ENCODE measurements at regions not wholly inside any gene's neighbourhood (a gene's known extent, or its start where the extent isn't known, plus 50 kb on each side); places are given as distances from the start of the nearest gene placed in this dataset.

DNA sequence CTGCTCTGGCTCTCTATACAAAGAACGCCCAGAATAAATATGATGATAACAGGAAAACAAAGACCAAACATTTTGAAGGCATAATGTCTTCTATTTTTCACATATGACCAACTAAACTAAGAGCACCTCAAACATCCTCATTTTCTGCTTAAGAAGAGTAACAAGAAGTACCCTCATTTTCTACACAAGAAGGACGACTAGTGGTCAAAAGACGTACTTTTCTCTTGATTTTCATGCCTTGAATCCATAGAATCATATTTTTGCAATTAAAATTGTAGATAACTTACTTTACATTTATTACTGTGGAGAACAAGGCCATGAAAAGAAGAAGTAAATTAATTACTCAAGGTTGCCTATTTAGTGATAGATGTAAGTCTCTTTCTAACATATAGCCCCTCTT is 358.6 kb downstream of the DUSP6 start:
- no peaks in the 10 kb centered on the region for H3K9me3 ChIP-seq (ENCODE audit: low read length)
- no peaks in the 10 kb centered on the region for H3K36me3 ChIP-seq (ENCODE audit: insufficient read depth, low read length)
- H3K4me2 ChIP-seq (ENCODE audit: low read length) = no peak overlapping the region
- ChIA-PET CTCF (ENCODE audit: unreplicated experiment) (no interaction called here), POLR2A (interaction anchor here (0.6 kb wide), 1 partner anchor 563 kb away, joined by 4 read pairs; no protein-coding TSS in a partner anchor)
- intact Hi-C loops (cut with micrococcal nuclease; ENCODE audit: unreplicated experiment) = no loop called here
- H3K79me2 ChIP-seq (ENCODE audit: insufficient read depth, low read depth, low read length) = no peaks in the 10 kb centered on the region
- TF ChIP-seq EZH2phosphoT487 (IDR thresholded peaks at IDR 0.05; ENCODE audit: borderline replicate concordance, low read depth, low read length) = no peak
- TF ChIP-seq, protein P1, sequence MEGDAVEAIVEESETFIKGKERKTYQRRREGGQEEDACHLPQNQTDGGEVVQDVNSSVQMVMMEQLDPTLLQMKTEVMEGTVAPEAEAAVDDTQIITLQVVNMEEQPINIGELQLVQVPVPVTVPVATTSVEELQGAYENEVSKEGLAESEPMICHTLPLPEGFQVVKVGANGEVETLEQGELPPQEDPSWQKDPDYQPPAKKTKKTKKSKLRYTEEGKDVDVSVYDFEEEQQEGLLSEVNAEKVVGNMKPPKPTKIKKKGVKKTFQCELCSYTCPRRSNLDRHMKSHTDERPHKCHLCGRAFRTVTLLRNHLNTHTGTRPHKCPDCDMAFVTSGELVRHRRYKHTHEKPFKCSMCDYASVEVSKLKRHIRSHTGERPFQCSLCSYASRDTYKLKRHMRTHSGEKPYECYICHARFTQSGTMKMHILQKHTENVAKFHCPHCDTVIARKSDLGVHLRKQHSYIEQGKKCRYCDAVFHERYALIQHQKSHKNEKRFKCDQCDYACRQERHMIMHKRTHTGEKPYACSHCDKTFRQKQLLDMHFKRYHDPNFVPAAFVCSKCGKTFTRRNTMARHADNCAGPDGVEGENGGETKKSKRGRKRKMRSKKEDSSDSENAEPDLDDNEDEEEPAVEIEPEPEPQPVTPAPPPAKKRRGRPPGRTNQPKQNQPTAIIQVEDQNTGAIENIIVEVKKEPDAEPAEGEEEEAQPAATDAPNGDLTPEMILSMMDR (conservative IDR thresholded peaks at IDR 0.05; ENCODE audit: low read length) = peak; percentile 73
- H2AFZ ChIP-seq (ENCODE audit: low read length) = no peak overlapping the region
- H4K20me1 ChIP-seq (ENCODE audit: insufficient read depth, low read length) = no peaks in the 10 kb centered on the region
- no peaks in the 10 kb centered on the region for H3K9me2 ChIP-seq (ENCODE audit: insufficient read depth, low read length)
- H3K4me3 ChIP-seq (ENCODE audit: low read depth, low read length, poor library complexity, severe bottlenecking) = no peak overlapping the region
- no peak overlapping the region for H3K27ac ChIP-seq (ENCODE audit: low read depth, low read length, poor library complexity, severe bottlenecking)
- H3K4me1 ChIP-seq (ENCODE audit: insufficient read depth, low read length, poor library complexity, severe bottlenecking) = no peaks in the 10 kb centered on the region
- peak; percentile 12 for DNase-seq (ENCODE audit: low spot score)
- no TSS peak for BruUV-seq (replicated peaks)

DNA sequence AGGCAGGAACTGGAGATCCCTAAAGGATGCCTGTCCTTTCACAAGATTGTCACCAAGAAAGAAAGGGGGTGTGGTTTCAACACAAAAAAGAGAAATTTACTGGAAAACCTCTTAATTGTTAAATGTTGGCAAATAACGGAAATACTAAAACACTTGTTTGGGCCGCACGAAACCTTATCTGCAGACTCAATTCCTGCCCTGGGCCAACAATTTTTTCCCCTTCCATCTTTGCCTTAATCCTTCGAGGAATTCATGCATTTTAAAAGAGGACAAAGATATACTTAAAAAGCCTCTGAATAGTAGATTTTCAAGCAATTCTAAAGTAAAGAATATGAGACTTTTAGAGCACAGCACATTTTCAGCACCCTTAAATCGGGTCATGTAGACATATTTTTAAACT is 366.2 kb downstream of the DUSP6 start:
- no peaks in the 10 kb centered on the region for H3K9me2 ChIP-seq (ENCODE audit: insufficient read depth, low read length)
- TF ChIP-seq EZH2phosphoT487 (IDR thresholded peaks at IDR 0.05; ENCODE audit: borderline replicate concordance, low read depth, low read length) = no peak
- TF ChIP-seq, protein P1 (conservative IDR thresholded peaks at IDR 0.05; ENCODE audit: low read length) = no peak
- H3K4me2 ChIP-seq (ENCODE audit: low read length) = no peak overlapping the region

DNA sequence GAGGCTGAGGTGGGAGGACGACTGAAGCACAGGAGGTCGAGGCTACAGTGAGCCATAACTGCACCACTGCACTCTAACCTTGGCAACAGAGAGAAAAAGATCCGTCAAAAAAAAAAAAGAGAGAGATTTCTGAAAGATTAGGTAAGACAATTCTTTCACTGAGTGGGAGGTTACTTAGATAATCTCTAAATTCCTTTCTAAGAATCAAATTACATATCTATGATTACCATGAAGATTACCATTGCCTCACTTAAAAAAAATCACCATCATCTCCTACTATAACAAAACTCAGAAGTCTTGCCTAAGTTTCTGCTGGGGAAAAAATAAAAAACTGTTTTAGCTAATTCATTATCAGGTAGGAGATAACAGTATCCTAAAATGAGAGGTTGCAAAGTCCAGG is 366.7 kb downstream of the DUSP6 start:
- no peak overlapping the region for H3K4me2 ChIP-seq (ENCODE audit: low read length)
- H3K4me3 ChIP-seq (ENCODE audit: low read depth, low read length, poor library complexity, severe bottlenecking) = no peak overlapping the region
- H4K20me1 ChIP-seq (ENCODE audit: insufficient read depth, low read length) = no peaks in the 10 kb centered on the region
- intact Hi-C loops (cut with micrococcal nuclease; ENCODE audit: unreplicated experiment) = no loop called here
- no peak overlapping the region for H2AFZ ChIP-seq (ENCODE audit: low read length)
- no TSS peak for BruUV-seq (replicated peaks)
- DNase-seq (ENCODE audit: low spot score) = no peak
- H3K9me3 ChIP-seq (ENCODE audit: low read length) = no peaks in the 10 kb centered on the region
- CTCF ChIA-PET (ENCODE audit: unreplicated experiment) = no interaction called here
- TF ChIP-seq, protein P1 (conservative IDR thresholded peaks at IDR 0.05; ENCODE audit: low read length) = no peak
- TF ChIP-seq EZH2phosphoT487 (IDR thresholded peaks at IDR 0.05; ENCODE audit: borderline replicate concordance, low read depth, low read length) = no peak
- H3K4me1 ChIP-seq (ENCODE audit: insufficient read depth, low read length, poor library complexity, severe bottlenecking) = no peaks in the 10 kb centered on the region
- H3K79me2 ChIP-seq (ENCODE audit: insufficient read depth, low read depth, low read length) = no peaks in the 10 kb centered on the region
- H3K27ac ChIP-seq (ENCODE audit: low read depth, low read length, poor library complexity, severe bottlenecking) = no peak overlapping the region
- no peaks in the 10 kb centered on the region for H3K9me2 ChIP-seq (ENCODE audit: insufficient read depth, low read length)
- POLR2A ChIA-PET = interaction anchor here (0.7 kb wide), 1 partner anchor 1216 kb away, joined by 3 read pairs; no protein-coding TSS in a partner anchor
- H3K36me3 ChIP-seq (ENCODE audit: insufficient read depth, low read length) = no peaks in the 10 kb centered on the region

More for the DNA sequence above, 366.2 kb downstream of the DUSP6 start:
- Histone ChIP-seq H2AFZ (ENCODE audit: low read length) (no peak overlapping the region), H3K79me2 (ENCODE audit: insufficient read depth, low read depth, low read length) (no peaks in the 10 kb centered on the region), H4K20me1 (ENCODE audit: insufficient read depth, low read length) (no peaks in the 10 kb centered on the region), H3K36me3 (ENCODE audit: insufficient read depth, low read length) (no peaks in the 10 kb centered on the region), H3K27ac (ENCODE audit: low read depth, low read length, poor library complexity, severe bottlenecking) (no peak overlapping the region), H3K4me3 (ENCODE audit: low read depth, low read length, poor library complexity, severe bottlenecking) (no peak overlapping the region), H3K9me3 (ENCODE audit: low read length) (no peaks in the 10 kb centered on the region), H3K4me1 (ENCODE audit: insufficient read depth, low read length, poor library complexity, severe bottlenecking) (no peaks in the 10 kb centered on the region)
- POLR2A ChIA-PET = no interaction called here
- no TSS peak for BruUV-seq (replicated peaks)
- CTCF ChIA-PET (ENCODE audit: unreplicated experiment) = no interaction called here
- intact Hi-C loops (cut with micrococcal nuclease; ENCODE audit: unreplicated experiment) = no loop called here
- DNase-seq (ENCODE audit: low spot score) = no peak
